ENCODE measurements at regions not wholly inside any gene's neighbourhood (a gene's known extent, or its start where the extent isn't known, plus 50 kb on each side); places are given as distances from the start of the nearest gene placed in this dataset.

DNA sequence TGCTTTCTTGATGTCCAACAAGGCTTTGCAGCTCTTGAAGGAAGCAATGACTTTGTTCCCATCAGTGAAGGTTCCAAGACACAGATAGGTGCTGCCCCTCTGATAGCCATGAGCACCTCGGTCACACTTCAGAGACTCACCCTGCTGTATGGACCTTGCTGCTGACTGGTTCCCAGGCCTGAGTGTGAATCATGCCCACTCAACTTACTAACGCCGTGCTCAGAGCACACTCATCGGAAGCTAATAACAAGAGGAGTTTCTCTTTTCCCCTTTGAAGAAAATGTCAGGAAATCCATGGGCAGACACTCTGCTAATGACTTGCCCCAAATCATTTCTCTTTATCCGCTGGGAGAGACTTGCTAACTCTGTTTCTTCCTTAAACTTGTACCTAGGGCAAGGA is 83.8 kb upstream of the ARL4C start:
- TF ChIP-seq EZH2 (IDR thresholded peaks at IDR 0.05) (no peak), POLR2AphosphoS5 (IDR thresholded peaks at IDR 0.05; ENCODE audit: borderline replicate concordance, low read depth, low read length) (no peak)
